Keratinocyte (primary cell): ENCODE measurements at regions not wholly inside any gene's neighbourhood (a gene's known extent, or its start where the extent isn't known, plus 50 kb on each side); places are given as distances from the start of the nearest gene placed in this dataset.

ENCODE experiments used
- DNase-seq: peaks from one replicate; pipeline ENCODE4 v3.0.0-alpha.2; 2011; ENCODE audit warnings: low read depth, missing footprints, low spot score
- FAIRE-seq: peaks from 2 replicates; lab custom pipeline; 2011; peaks lifted over from hg19 to GRCh38; lab: Jason Lieb, UNC
- H2AFZ ChIP-seq: 2 replicates; pipeline ENCODE4 v1.6.0; 2012; ENCODE audit warnings: low read length, control low read depth, inconsistent platforms; ENCODE audit not compliant: control insufficient read depth
- H3K27ac ChIP-seq: 2 replicates; pipeline ENCODE4 v1.5.1; 2011; ENCODE audit warnings: low read length; ENCODE audit not compliant: control insufficient read depth, insufficient read depth
- H3K27me3 ChIP-seq: 3 replicates; pipeline ENCODE4 v1.6.0; 2011; ENCODE audit warnings: low read length; ENCODE audit not compliant: control insufficient read depth, insufficient read depth; ENCODE audit errors: extremely low read depth
- H3K36me3 ChIP-seq, 2 experiments: 2 replicates in 1 of 2; 3 replicates in 1 of 2; pipeline ENCODE4 v1.5.1; 2011; ENCODE audit warnings: low read length in 2 of 2, mild to moderate bottlenecking in 1 of 2; ENCODE audit not compliant: control insufficient read depth in 2 of 2, insufficient read depth in 2 of 2; ENCODE audit errors: extremely low read depth in 1 of 2
- H3K4me1 ChIP-seq: 3 replicates; pipeline ENCODE4 v1.5.1; 2011; ENCODE audit warnings: low read length; ENCODE audit not compliant: control insufficient read depth, insufficient read depth; ENCODE audit errors: extremely low read depth
- H3K4me2 ChIP-seq: 3 replicates; pipeline ENCODE4 v1.6.0; 2011; ENCODE audit warnings: low read depth, low read length; ENCODE audit not compliant: control insufficient read depth, insufficient read depth; ENCODE audit errors: extremely low read depth
- H3K4me3 ChIP-seq, 3 experiments: fragments of 200-600 bp in 1 of 3; sonication (generic) in 1 of 3; 2 replicates in 2 of 3; 3 replicates in 1 of 3; pipeline ENCODE4 v1.5.1; 2011 to 2016; ENCODE audit warnings: low read length in 3 of 3, mild to moderate bottlenecking in 3 of 3, control low read depth in 2 of 3, inconsistent platforms in 1 of 3, low read depth in 1 of 3, mixed read lengths in 1 of 3, mixed run types in 1 of 3, moderate library complexity in 1 of 3; ENCODE audit not compliant: control insufficient read depth in 2 of 3, insufficient read depth in 2 of 3; ENCODE audit errors: extremely low read depth in 1 of 3
- H3K79me2 ChIP-seq: 2 replicates; pipeline ENCODE4 v1.6.0; 2012; ENCODE audit warnings: low read length; ENCODE audit not compliant: control insufficient read depth, insufficient read depth
- H3K9ac ChIP-seq: 3 replicates; pipeline ENCODE4 v1.6.0; 2011; ENCODE audit warnings: low read length; ENCODE audit not compliant: control insufficient read depth, insufficient read depth; ENCODE audit errors: extremely low read depth
- H3K9me1 ChIP-seq: 3 replicates; pipeline ENCODE4 v1.6.0; 2011; ENCODE audit warnings: low read length; ENCODE audit not compliant: control insufficient read depth, insufficient read depth; ENCODE audit errors: extremely low read depth
- H3K9me3 ChIP-seq: 2 replicates; pipeline ENCODE4 v1.5.1; 2012; ENCODE audit warnings: low read depth, low read length; ENCODE audit not compliant: control insufficient read depth
- H4K20me1 ChIP-seq: 3 replicates; pipeline ENCODE4 v1.6.0; 2011; ENCODE audit warnings: low read length; ENCODE audit not compliant: control insufficient read depth, insufficient read depth; ENCODE audit errors: extremely low read depth
- EZH2 ChIP-seq: IDR thresholded peaks from one replicate; pipeline ENCODE4 v1.6.1; 2012; ENCODE audit warnings: inconsistent platforms, mild to moderate bottlenecking, low read length, moderate library complexity
- dilution Hi-C: fragments of 300-500 bp; cut with MboI; formaldehyde crosslinking; loops from one replicate; pipeline ENCODE4 v1.7.0; 2020; ENCODE audit warnings: low sequenced_read_pairs; ENCODE audit not compliant: extremely low pct_ligation_motif_present
- TF ChIP-seq, protein P1 (sequence below), 3 experiments: IDR thresholded peaks in 1 of 3; conservative IDR thresholded peaks in 1 of 3; optimal IDR thresholded peaks in 1 of 3; 2 replicates in 2 of 3; 3 replicates in 1 of 3; pipeline versions ENCODE3 to v1.5.1; 2011; ENCODE audit warnings: low read length in 3 of 3, mild to moderate bottlenecking in 3 of 3, moderate library complexity in 2 of 3, control low read depth in 1 of 3, inconsistent platforms in 1 of 3; ENCODE audit not compliant: insufficient read depth in 2 of 3; ENCODE audit errors: extremely low read depth in 1 of 3

DNA sequence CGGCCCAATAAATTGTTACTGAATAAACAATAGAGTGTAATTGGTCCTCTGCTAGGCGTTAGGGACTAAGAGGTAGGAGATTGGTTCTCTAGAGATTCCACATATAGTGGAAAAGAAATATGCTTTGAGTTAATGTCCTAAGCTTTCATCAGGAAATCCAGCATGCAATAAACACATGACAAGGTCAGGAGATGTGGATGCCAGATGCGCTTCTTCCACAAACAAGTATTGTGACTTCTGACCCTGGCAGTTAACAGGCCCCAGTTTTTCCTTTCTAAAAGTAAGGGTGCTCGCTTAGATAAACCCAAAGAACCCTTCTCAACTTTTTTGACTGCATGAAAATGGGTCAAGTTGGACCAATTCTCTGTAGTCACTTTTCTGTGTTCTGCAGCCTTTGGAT, 146.5 kb upstream of the SOX21 start:
- H2AFZ ChIP-seq, result no peak overlapping the region
- no peak overlapping the region for H3K4me2 ChIP-seq
- H3K27me3 ChIP-seq, result no peaks in the 10 kb centered on the region
- FAIRE-seq (no peak), DNase-seq (no peak)
- H4K20me1 ChIP-seq, result no peaks in the 10 kb centered on the region
- H3K4me3 ChIP-seq, result no peak overlapping the region
- H3K36me3 ChIP-seq, result no peaks in the 10 kb centered on the region
- dilution Hi-C loops, result no loop called here
- H3K79me2 ChIP-seq, result no peaks in the 10 kb centered on the region
- no peak overlapping the region for H3K27ac ChIP-seq
- no peaks in the 10 kb centered on the region for H3K9me3 ChIP-seq
- no peaks in the 10 kb centered on the region for H3K9me1 ChIP-seq
- no peaks in the 10 kb centered on the region for H3K4me1 ChIP-seq
- H3K9ac ChIP-seq, result no peak overlapping the region
- TF ChIP-seq, protein P1, sequence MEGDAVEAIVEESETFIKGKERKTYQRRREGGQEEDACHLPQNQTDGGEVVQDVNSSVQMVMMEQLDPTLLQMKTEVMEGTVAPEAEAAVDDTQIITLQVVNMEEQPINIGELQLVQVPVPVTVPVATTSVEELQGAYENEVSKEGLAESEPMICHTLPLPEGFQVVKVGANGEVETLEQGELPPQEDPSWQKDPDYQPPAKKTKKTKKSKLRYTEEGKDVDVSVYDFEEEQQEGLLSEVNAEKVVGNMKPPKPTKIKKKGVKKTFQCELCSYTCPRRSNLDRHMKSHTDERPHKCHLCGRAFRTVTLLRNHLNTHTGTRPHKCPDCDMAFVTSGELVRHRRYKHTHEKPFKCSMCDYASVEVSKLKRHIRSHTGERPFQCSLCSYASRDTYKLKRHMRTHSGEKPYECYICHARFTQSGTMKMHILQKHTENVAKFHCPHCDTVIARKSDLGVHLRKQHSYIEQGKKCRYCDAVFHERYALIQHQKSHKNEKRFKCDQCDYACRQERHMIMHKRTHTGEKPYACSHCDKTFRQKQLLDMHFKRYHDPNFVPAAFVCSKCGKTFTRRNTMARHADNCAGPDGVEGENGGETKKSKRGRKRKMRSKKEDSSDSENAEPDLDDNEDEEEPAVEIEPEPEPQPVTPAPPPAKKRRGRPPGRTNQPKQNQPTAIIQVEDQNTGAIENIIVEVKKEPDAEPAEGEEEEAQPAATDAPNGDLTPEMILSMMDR (optimal IDR thresholded peaks at IDR 0.05 in 1 of 3, IDR thresholded peaks at IDR 0.05 in 1 of 3, conservative IDR thresholded peaks at IDR 0.05 in 1 of 3; ENCODE audit: extremely low read depth in 1 of 3, insufficient read depth in 2 of 3, low read length in 3 of 3), result no peak
- no peak for TF ChIP-seq EZH2

DNA sequence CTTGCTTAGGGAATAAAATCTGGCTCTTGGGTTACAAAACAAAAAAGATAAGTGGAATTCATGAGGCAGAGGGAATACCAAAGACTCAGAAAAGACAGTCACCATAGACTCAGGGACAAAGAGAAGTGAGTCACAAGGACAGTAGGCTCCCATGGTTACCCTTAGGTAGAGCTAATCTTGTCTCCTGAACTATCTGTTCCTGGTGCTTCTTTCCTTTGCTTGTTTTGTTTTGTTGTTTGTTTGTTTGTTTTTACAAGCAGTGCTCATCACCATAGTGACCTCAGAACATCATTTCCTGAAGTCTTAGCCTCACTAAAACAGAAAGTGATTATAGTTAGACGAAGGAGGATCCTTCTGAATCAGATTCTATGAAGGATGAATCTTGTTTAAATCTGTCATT, 142.3 kb upstream of the SOX21 start:
- FAIRE-seq, result no peak
- no peak overlapping the region for H3K9ac ChIP-seq
- no peak for TF ChIP-seq EZH2
- TF ChIP-seq, protein P1 (optimal IDR thresholded peaks at IDR 0.05 in 1 of 3, IDR thresholded peaks at IDR 0.05 in 1 of 3, conservative IDR thresholded peaks at IDR 0.05 in 1 of 3; ENCODE audit: extremely low read depth in 1 of 3, insufficient read depth in 2 of 3, low read length in 3 of 3), result no peak

More for the DNA sequence above, 142.3 kb upstream of the SOX21 start:
- Histone ChIP-seq H2AFZ (no peak overlapping the region), H4K20me1 (no peaks in the 10 kb centered on the region), H3K4me1 (no peaks in the 10 kb centered on the region), H3K4me2 (no peak overlapping the region), H3K36me3 (no peaks in the 10 kb centered on the region), H3K27ac (no peak overlapping the region), H3K4me3 (no peak overlapping the region), H3K9me1 (no peaks in the 10 kb centered on the region), H3K79me2 (no peaks in the 10 kb centered on the region), H3K9me3 (no peaks in the 10 kb centered on the region), H3K27me3 (no peaks in the 10 kb centered on the region)
- dilution Hi-C loops, result no loop called here
- DNase-seq, result no peak
